HepG2 (cell line): ENCODE measurements at regions not wholly inside any gene's neighbourhood (a gene's known extent, or its start where the extent isn't known, plus 50 kb on each side); places are given as distances from the start of the nearest gene placed in this dataset.

ENCODE experiments used
- ATAC-seq: fragments of 200-7000 bp; cut with Tn5 transposase; 3 replicates; pipeline ENCODE4 v1.9.1; 2020; ENCODE audit warnings: mild to moderate bottlenecking, moderate library complexity
- BruUV-seq: library from RNA; stranded (reverse); fragments of 400-500 nt; replicated peaks from 2 replicates; lab custom pipeline; 2021; lab: Mats Ljungman, UMichigan
- CTCF ChIA-PET: fragments of 300-600 bp; formaldehyde crosslinking; extraction: SDS; loops from one replicate; lab custom pipeline; 2021; ENCODE audit warnings: low total read pairs, inconsistent platforms, low intra/inter-chr PET ratio; lab: Yijun Ruan, JAX
- POLR2A ChIA-PET: fragments of 350-600 bp; sonication (Branson Sonifier 250); formaldehyde crosslinking; loops from one replicate; lab custom pipeline; 2020; ENCODE audit warnings: antibody characterized with exemption, inconsistent platforms; lab: Yijun Ruan, JAX
- DNase-seq: peaks from one replicate; pipeline ENCODE4 v3.0.0-alpha.2; 2015; ENCODE audit warnings: low spot score
- FAIRE-seq: peaks from 3 replicates; lab custom pipeline; 2011; peaks lifted over from hg19 to GRCh38; lab: Jason Lieb, UNC
- H2AFZ ChIP-seq: one replicate; pipeline ENCODE4 v1.6.1; 2011; ENCODE audit warnings: low read length, inconsistent platforms
- H3K27ac ChIP-seq: fragments of 300-600 bp; 3 replicates; pipeline ENCODE4 v1.8.0; 2011; ENCODE audit warnings: mixed run types, mild to moderate bottlenecking, mixed read lengths, low read length, inconsistent platforms; ENCODE audit not compliant: insufficient read depth; ENCODE audit errors: extremely low read length
- H3K27me3 ChIP-seq, 2 experiments: fragments of 200-600 bp in 1 of 2; 2 replicates in 1 of 2; 3 replicates in 1 of 2; pipeline versions ENCODE4 v1.6.0 to v1.8.0; 2011; ENCODE audit warnings: low read length in 2 of 2, mild to moderate bottlenecking in 2 of 2, moderate library complexity in 2 of 2, inconsistent platforms in 1 of 2; ENCODE audit not compliant: insufficient read depth in 2 of 2, control insufficient read depth in 1 of 2
- H3K36me3 ChIP-seq, 2 experiments: fragments of 200-600 bp in 1 of 2; replicated peaks in 1 of 2; 2 replicates in 1 of 2; 3 replicates in 1 of 2; pipeline versions ENCODE4 v1.5.1 to v1.8.0; 2011; ENCODE audit warnings: low read length in 2 of 2, inconsistent platforms in 1 of 2; ENCODE audit not compliant: insufficient read depth in 2 of 2, control insufficient read depth in 1 of 2
- H3K4me1 ChIP-seq: 2 replicates; pipeline ENCODE4 v1.5.1; 2012; ENCODE audit warnings: low read length, inconsistent platforms; ENCODE audit not compliant: insufficient read depth
- H3K4me2 ChIP-seq: 2 replicates; pipeline ENCODE4 v1.6.0; 2011; ENCODE audit warnings: low read depth, low read length, inconsistent platforms
- H3K4me3 ChIP-seq, 3 experiments: fragments of 200-600 bp in 1 of 3; sonication (generic), shearing (Covaris generic) in 1 of 3; replicated peaks in 1 of 3; 2 replicates each; pipeline ENCODE4 v1.5.1; 2011 to 2016; ENCODE audit warnings: low read length in 3 of 3, inconsistent platforms in 2 of 3, low read depth in 2 of 3, mild to moderate bottlenecking in 2 of 3, control low read depth in 1 of 3, mixed read lengths in 1 of 3; ENCODE audit not compliant: insufficient read depth in 1 of 3
- H3K79me2 ChIP-seq: one replicate; pipeline ENCODE4 v1.6.1; 2011; ENCODE audit warnings: low read length, inconsistent platforms; ENCODE audit not compliant: insufficient read depth
- H3K9ac ChIP-seq: 2 replicates; pipeline ENCODE4 v1.6.0; 2011; ENCODE audit warnings: mild to moderate bottlenecking, low read depth, low read length, inconsistent platforms; ENCODE audit not compliant: insufficient read depth
- H3K9me3 ChIP-seq: 2 replicates; pipeline ENCODE4 v1.5.1; 2012; ENCODE audit warnings: mild to moderate bottlenecking, low read length
- H4K20me1 ChIP-seq: 2 replicates; pipeline ENCODE4 v1.6.0; 2011; ENCODE audit warnings: inconsistent platforms, mild to moderate bottlenecking, low read length, moderate library complexity; ENCODE audit not compliant: insufficient read depth
- AGO1 ChIP-seq: fragments of 200-400 bp; formaldehyde crosslinking; IDR thresholded peaks from 2 replicates; pipeline ENCODE4 v1.6.1; 2017; ENCODE audit warnings: mild to moderate bottlenecking, low read depth, low read length, moderate library complexity; ENCODE audit not compliant: poor library complexity, severe bottlenecking
- ARID4A ChIP-seq: sonication (generic); formaldehyde crosslinking; IDR thresholded peaks from 2 replicates; pipeline ENCODE4 v1.5.0; 2020; ENCODE audit warnings: mild to moderate bottlenecking, missing genetic modification reagents, borderline replicate concordance
- BRF2 ChIP-seq: sonication (generic); formaldehyde crosslinking; IDR thresholded peaks from 2 replicates; pipeline ENCODE4 v1.8.1; 2022; ENCODE audit warnings: mild to moderate bottlenecking, missing genetic modification reagents
- CENPBD1 ChIP-seq: sonication (generic); formaldehyde crosslinking; IDR thresholded peaks from 2 replicates; pipeline ENCODE4 v1.8.0; 2022; ENCODE audit warnings: missing genetic modification reagents, low read depth, mild to moderate bottlenecking, borderline replicate concordance
- CENPX ChIP-seq: sonication (generic); formaldehyde crosslinking; IDR thresholded peaks from 2 replicates; pipeline ENCODE4 v1.9.0; 2021; ENCODE audit warnings: mild to moderate bottlenecking, missing genetic modification reagents, moderate library complexity
- HNF4A ChIP-seq: sonication (generic); formaldehyde crosslinking; IDR thresholded peaks from 2 replicates; pipeline ENCODE4 v1.4.0; 2020; ENCODE audit warnings: missing genetic modification reagents
- MZF1 ChIP-seq: sonication (generic); formaldehyde crosslinking; IDR thresholded peaks from 2 replicates; pipeline ENCODE4 v1.8.1; 2023; ENCODE audit warnings: mild to moderate bottlenecking, missing genetic modification reagents, borderline replicate concordance
- NCOA2 ChIP-seq: sonication (generic); formaldehyde crosslinking; IDR thresholded peaks from 2 replicates; pipeline ENCODE4 v1.8.0; 2022; ENCODE audit warnings: inconsistent platforms
- ZNF101 ChIP-seq: sonication (generic); formaldehyde crosslinking; IDR thresholded peaks from 2 replicates; pipeline ENCODE4 v1.4.0; 2020; ENCODE audit warnings: mild to moderate bottlenecking, low read depth, missing genetic modification reagents, borderline replicate concordance
- ZNF253 ChIP-seq: sonication (generic); formaldehyde crosslinking; IDR thresholded peaks from 2 replicates; pipeline ENCODE4 v1.8.0; 2022; ENCODE audit warnings: mild to moderate bottlenecking, missing genetic modification reagents, borderline replicate concordance
- ZNF790 ChIP-seq: sonication (generic); formaldehyde crosslinking; IDR thresholded peaks from 2 replicates; pipeline ENCODE4 v1.8.0; 2022; ENCODE audit warnings: missing genetic modification reagents, mild to moderate bottlenecking, borderline replicate concordance
- ZSCAN31 ChIP-seq: sonication (generic); formaldehyde crosslinking; IDR thresholded peaks from 2 replicates; pipeline ENCODE4 v1.5.0; 2020; ENCODE audit warnings: low read depth, mild to moderate bottlenecking, missing genetic modification reagents
- WGBS: methylation state at CpG from one replicate; pipeline ENCODE4 v1.1.6; 2017; ENCODE audit warnings: low lambda C conversion rate; 5-methylcytosine and 5-hydroxymethylcytosine counted together
- in situ Hi-C: cut with HindIII; loops from 2 replicates; pipeline ENCODE4 v1.10.0; 2017; ENCODE audit warnings: low pct_unique_long_range_greater_than_20kb; ENCODE audit not compliant: extremely low pct_ligation_motif_present
- intact Hi-C: fragments of 100-400 bp; cut with micrococcal nuclease; formaldehyde crosslinking; loops from one replicate; pipeline ENCODE4 v1.10.0; 2022; ENCODE audit not compliant: unreplicated experiment

- H4K20me1 ChIP-seq, result no peaks in the 10 kb centered on the region
- H3K27me3 ChIP-seq, result no peaks in the 10 kb centered on the region
- H2AFZ ChIP-seq, result no peak overlapping the region
- no peak overlapping the region for H3K4me3 ChIP-seq
- H3K79me2 ChIP-seq, result no peaks in the 10 kb centered on the region
- intact Hi-C loops (no loop called here), in situ Hi-C loops (no loop called here)
- peaks cover 64% of the 10 kb centered on the region for H3K9me3 ChIP-seq
- H3K9ac ChIP-seq, result no peak overlapping the region
- no peak for FAIRE-seq
- H3K4me1 ChIP-seq, result no peaks in the 10 kb centered on the region
- no TSS peak for BruUV-seq
- no peak overlapping the region for H3K4me2 ChIP-seq
- DNase-seq, result no peak
- no peak overlapping the region for H3K27ac ChIP-seq
- POLR2A ChIA-PET, result no interaction called here
- no peak for TF ChIP-seq HNF4A (CRISPR knock-in tag)
- TF ChIP-seq CENPX (CRISPR knock-in tag), result no peak
- no peak for TF ChIP-seq ZNF253 (CRISPR knock-in tag)
- TF ChIP-seq ARID4A (CRISPR knock-in tag), result no peak
- TF ChIP-seq, all 625 proteins: peak for 0
- CTCF ChIA-PET, result no interaction called here
- H3K36me3 ChIP-seq, result no peaks in the 10 kb centered on the region
- WGBS, result 36% methylated on average over 6 of the region's 6 CpGs
- no peak for ATAC-seq
These were observed 213.7 kb downstream of the TLR4 start for GRCh38 chr9:117917873-117918272.

GRCh38 chr9:117919538-117919937 lies 215.3 kb downstream of the TLR4 start:
- no peak overlapping the region for H3K27ac ChIP-seq
- no peaks in the 10 kb centered on the region for H3K36me3 ChIP-seq
- no peak for TF ChIP-seq ZNF101 (CRISPR knock-in tag)
- TF ChIP-seq CENPBD1 (CRISPR knock-in tag), result no peak
- no peak for TF ChIP-seq ZSCAN31 (CRISPR knock-in tag)
- no peak for TF ChIP-seq MZF1 (CRISPR knock-in tag)
- no peak for TF ChIP-seq NCOA2
- no peak for TF ChIP-seq BRF2
- no peak for TF ChIP-seq ZNF790 (CRISPR knock-in tag)
- TF ChIP-seq AGO1, result no peak
- intact Hi-C loops, result no loop called here
- no peaks in the 10 kb centered on the region for H3K27me3 ChIP-seq
- FAIRE-seq (no peak), ATAC-seq (no peak), DNase-seq (no peak)
- no peak overlapping the region for H3K9ac ChIP-seq
- ChIA-PET CTCF (no interaction called here), POLR2A (no interaction called here)
- peaks cover 61% of the 10 kb centered on the region for H3K9me3 ChIP-seq
- H3K79me2 ChIP-seq, result no peaks in the 10 kb centered on the region
- H3K4me2 ChIP-seq, result no peak overlapping the region
- no peak overlapping the region for H3K4me3 ChIP-seq
- in situ Hi-C loops, result no loop called here
- WGBS, result 18% methylated on average over 3 of the region's 3 CpGs
- H2AFZ ChIP-seq, result no peak overlapping the region
- BruUV-seq, result no TSS peak
- H3K4me1 ChIP-seq, result no peaks in the 10 kb centered on the region
- H4K20me1 ChIP-seq, result no peaks in the 10 kb centered on the region
